G401.6 (cell line): ENCODE measurements at regions not wholly inside any gene's neighbourhood (a gene's known extent, or its start where the extent isn't known, plus 50 kb on each side); places are given as distances from the start of the nearest gene placed in this dataset.
"Not testable (repeated sequence)": the region's sequence is repeated elsewhere in the genome, so short reads cannot be mapped to it uniquely, and the experiment has no call there.

ENCODE experiments used
- FAIRE-seq: peaks from 2 replicates; lab custom pipeline; 2012; peaks lifted over from hg19 to GRCh38; lab: Jason Lieb, UNC

DNA sequence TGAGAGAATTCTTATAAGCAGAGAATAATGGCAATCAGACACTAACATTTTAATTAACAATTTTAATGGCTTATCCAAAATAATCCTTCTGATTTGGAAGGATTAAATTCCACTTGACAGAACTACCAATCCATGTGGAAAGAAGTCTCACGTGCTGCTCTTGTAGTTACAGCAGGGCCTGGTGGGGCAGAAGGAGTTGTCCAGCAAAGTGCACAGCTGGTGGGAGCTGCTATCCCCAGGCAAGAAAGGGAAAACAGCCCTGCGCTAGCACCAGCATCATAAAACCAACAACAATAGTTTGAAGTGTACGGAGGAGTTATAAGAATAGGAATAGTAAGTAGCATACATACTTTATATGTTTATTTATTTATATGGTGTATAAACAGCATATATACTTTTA is 127.4 kb upstream of the TRIM2 start:
- no peak for FAIRE-seq

DNA sequence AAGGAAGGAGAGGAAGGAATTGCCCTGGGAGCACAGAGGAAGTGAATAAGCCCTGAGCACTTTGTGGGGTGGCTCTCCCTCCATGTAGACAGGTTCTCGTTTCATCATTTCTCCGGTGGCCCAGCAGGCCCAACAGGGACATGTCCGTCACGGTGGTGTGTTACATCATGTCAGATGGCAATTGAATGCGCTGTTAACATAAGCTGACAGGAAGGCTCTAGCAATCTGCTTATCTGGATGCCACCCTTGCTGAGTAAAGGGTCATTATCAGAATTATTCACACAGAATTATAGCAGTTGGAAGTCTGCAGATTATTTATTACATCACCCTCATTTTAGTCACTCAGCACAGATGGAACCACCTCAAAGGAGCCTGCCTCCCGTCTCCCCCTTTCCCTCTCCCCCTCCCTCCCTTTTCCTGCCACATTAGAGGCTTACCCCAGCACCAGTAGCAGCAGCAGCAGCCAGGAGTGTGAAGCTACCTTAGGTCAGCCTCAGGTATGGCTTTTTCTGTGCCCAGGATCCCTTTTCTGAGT is 124.3 kb upstream of the TRIM2 start:
- no peak for FAIRE-seq

DNA sequence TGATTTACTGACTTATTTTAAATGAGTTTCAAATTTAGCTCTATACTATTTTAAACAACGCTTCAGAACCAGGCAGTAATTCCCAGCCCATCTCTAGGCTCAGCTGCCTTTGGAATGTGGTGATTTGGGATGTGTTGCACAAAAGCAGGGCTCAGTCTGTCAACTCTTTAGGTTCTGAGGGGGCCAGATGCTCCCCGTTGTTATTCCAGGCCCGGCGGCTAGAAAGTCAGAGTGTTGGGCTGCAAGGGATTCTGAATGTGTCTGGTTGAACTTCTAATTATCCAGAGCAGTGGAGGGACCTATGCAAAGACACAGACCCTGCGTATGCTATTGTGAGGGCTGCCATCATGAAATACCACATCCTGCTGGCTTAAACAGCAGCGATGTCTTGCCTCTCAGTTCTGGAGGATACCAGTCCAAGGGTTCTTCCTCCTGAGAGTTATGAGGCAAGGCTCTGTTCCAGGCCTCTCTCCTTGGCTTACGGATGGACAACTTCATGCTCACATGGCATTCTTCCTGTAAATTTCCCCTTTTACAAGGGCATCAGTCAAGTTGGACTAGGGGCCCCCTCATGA is 123.2 kb upstream of the TRIM2 start:
- FAIRE-seq: no peak

DNA sequence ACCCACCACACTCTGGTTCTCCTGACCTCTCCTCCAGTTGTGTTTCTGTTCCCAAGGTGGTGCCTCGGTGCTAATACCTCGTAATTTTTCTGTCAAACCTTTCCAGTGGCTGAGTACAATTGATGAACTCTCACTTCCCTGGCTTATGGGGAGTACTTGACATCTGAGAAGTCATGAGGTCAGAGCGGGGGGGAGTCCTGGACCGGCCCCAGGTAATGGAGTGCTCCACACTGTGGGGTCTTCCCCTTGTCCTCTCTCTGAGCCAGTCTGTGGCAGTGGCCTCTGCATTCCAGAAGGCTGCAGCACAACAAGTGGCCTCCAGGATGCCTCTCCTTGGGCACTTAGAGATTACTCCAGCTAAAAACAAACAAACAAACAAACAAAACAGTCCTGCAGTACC is 122.5 kb upstream of the TRIM2 start:
- no peak for FAIRE-seq

DNA sequence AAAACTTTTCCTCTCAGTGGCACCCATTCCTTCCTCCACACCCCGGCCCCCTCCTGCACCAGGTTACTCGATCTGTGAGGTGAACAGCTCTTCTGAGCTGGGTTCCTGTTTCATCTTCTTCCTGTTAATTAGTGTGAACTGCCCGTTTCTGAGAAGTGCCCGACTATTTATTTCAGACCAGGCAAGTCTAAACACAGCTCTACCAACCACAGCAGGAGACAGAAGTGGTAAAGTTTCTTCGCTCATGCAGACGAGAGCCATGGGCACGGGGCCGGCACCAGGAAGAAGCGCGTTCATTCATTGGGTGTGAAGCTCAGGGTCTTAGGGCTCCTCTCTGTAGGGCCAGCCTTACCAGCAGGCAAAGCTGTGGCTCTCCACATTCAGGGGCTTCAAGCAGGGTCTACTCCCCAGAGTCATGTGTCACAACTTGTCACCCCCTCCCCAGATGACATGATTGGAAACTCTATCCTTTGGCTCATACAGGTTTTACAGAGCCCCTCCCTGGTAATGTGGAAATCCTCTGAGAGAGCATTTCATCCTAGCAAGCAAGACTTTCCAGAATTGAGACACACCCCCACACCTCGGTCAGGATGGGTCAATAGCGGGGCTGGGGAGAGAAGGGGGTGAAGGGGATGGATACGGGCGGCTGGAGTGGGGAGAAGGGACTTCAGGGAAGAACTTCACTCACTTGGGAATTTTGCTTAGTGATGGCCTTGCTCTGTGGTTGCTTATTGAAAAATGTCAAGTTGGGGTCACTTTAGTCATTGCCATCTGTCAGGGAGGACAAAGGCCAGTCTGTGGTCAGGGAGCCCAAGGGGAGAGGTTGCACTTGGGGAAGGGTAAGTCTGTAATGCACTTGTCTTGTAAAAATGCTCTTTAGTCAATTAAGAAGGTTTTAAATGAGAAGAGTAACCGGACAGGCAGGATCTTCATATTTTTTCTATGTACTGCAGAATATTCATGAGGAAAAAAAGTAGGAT is 121.6 kb upstream of the TRIM2 start:
- FAIRE-seq: no peak

DNA sequence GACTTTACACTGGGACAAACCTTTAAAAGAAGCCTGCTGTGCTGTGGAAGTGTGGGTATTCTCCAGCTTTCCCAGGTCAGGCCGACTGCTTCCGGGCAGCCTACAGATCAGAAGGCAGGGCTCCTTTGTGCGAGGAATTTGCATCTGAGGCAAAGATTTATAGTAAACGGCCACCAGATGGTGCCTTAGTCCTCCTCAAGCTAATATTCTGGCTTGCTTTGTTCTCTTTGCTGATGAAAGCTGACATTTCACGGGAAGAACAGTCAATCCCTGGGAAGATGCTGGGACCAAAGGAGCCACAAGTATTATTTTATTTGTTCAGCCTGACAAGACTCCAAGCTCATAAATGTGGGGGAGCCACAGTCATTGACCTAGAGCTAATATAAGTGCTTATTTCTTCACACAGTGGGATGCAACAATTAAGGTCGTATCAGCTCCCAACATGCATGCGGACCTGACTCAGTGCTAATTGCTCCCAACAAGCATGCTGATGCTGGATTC is 120.7 kb upstream of the TRIM2 start:
- FAIRE-seq: peak; percentile 6

DNA sequence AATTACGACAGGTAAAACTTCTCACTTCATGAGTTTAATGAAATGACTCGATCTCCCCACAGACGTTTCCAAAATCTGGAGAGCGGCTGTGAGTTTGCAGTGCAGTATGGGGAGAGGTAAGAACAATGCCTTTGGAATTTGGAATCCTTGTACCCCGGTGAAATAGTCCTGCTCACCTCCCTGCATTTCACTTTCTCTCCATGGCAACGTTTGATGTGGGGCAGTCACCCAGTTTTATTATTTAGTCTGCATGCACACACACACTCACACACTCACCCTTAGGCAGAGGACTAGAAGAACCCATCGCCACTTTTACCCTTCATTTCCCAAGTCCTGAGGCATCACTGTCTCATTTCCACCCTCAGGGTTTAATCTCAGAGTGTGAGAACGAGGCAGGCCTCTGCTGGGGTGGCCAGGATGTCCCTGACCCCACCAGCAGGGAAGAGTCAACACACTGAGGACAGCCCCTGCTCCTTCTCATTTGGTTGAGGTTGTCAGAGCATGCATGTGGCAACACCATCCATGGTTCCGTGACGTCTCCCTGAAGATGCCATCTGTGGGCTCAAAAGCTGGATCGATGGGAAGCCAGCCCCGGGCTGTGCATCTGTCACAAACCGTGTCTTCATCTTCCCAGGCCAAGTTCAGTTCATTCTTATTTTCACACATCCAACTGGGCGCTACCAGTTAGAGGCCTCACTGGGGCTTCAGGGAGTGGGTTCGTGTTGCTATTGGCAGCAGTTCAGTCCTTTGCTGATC is 119.8 kb upstream of the TRIM2 start:
- no peak for FAIRE-seq

DNA sequence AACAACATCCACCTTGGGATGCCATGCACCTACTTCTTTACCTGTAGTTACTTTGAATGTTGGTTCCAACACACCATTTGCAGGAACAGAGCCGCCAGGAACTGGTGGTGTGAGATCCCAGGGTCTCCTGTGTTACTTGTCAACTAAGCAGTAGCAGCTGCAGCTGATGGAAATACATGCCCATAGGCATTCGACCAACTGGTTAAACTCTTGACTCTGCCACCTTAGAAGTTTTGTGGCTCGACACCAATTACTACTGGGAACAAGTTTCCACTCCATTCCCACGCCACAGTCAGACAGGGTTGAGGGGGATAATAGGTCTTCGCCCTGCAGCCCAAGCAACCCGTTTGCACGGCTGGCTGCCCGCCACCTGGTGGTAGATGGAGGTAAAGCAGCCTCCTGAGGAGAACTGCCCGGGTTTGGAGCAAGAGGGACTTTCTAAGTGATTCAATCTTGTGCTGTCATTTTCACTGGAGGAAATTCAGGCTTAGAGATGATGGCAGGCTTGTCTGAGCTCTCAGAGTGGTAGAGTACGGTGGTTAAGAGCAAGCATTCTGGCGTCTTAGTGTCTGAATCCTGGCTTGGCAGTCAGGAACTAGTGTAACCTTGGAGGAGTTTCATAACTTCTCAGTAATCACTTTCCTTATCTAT is 119.1 kb upstream of the TRIM2 start:
- FAIRE-seq: no peak

DNA sequence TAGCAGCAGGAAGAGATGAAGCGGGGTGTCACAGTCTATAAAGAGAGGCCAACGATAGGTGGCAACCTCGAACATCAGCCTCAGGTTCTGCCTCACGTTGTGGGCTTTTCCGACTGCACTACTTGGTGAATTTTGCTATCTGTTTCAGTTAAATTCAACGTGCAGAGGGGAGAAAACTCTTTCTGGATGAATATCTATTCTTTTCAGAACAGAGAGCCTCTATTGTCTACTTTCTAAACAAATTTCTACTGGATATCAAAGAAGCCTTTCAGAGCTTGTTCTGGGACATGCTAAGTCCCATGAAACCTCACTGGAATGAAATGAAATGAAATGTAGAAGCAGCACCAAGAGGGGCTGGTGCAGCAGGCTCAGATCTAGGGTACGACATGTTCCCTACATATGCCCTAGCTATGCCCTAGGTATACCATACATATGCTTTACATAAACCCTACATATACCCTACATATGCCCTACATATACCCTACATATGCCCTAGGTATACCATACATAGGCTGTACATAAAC is 116.5 kb upstream of the TRIM2 start:
- no peak for FAIRE-seq

DNA sequence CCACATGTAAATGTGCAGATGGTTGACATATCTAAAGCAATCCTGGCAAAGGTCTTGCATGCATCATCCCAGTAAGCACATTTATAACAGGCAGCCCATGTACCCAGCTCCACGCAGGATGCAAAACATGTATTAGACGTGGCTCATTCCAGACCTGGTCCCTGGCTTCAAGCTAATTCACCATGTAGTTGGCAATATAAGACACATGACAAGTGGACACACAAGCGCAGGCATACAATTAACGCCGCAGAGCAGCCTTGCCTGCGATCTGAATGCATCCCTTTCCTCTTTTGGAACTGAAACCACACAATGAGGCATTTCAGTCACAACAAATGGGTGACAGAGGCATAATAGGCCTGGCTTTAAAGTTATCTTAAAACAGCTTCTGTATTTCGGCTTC is 114.5 kb upstream of the TRIM2 start:
- FAIRE-seq: no peak

DNA sequence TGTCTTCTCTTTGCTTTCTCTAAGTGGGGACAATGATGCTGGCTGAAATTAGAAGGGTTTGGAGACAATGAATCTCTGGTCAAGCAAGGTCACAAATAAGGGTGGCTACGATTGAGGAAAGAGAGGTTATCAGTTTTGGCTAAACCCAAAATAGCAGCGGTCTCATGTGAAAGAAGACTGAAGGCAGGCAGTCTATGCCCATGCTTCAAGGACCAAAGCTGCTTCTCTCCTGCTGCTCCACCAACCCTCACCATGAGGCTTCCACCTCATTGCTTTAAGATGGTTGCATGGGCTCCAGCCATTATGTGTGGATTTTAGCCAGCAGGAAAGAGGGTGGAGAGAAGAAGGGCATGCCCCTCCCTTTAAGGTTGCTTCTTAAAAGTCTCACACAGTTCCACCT is 114.1 kb upstream of the TRIM2 start:
- FAIRE-seq: no peak

DNA sequence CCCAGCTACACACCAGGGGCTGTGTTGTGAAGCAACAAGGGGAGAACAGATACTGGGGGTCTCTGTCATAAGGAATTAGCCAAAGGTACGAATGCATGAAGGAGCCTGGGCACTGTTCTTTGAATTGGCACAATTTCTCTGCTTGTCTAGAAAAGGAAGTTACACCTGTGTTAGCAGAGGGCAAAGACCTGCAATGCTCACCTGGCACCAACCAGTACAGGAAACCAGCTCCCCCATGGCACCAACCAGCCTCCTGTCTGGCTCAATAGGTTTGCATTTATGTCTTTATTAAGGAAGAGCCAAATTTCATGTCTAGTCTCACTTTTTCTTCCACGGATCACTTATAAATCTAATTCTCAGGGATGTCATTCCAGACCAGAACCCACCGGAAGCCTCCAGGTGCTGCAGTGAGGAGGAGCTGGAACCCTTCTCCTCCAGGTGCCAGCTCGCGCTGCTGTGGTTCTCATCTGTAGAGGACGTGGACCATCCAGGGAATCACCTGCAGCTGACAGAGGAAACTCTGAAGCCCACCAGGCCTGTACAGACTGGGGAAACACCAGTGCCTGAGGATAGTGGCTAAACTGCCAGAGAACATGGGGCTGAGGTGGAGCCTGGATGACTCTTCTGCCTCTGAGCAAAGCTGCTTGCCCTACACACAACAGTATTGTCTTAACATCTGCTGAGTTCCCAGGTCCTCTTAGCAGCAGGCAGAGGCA is 113.4 kb upstream of the TRIM2 start:
- FAIRE-seq: no peak

DNA sequence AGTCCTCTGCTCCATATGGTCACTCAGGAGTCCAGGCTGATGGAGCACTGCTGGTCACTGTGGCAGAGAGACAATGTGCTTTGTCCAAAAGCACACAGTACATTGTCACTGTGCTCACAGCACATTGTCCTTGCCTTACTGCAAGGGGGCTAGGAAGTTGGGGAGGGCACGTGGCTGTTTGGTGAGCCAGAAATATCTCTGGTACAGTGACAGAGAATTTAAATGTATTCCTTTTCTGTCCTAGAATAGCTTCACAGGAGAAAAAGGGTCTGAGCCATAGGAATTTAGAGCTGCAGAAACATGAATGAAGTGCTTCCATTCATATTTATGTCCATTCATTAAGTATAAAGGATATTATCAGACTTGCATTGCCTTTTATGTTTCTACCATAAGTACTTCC is 110.8 kb upstream of the TRIM2 start:
- FAIRE-seq: no peak

DNA sequence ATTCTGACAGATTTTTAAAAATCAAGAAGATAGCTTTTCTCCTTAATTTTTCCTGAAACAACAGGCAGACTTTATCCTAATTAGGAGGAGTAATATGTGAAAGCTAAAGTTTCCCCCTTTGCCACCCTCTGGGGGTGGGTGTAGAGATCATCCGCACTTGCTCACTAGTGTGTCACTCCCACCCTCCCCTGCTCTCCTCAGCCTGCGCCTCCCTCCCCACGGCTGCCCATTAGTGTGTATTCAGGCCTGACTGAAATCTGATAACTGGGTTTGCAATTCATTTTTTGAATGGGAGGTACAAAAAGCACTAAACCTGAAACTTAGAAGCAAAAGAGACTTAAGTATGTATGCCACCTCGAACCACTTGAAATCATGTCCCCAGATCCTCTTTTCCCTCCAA is 110.4 kb upstream of the TRIM2 start:
- no peak for FAIRE-seq

DNA sequence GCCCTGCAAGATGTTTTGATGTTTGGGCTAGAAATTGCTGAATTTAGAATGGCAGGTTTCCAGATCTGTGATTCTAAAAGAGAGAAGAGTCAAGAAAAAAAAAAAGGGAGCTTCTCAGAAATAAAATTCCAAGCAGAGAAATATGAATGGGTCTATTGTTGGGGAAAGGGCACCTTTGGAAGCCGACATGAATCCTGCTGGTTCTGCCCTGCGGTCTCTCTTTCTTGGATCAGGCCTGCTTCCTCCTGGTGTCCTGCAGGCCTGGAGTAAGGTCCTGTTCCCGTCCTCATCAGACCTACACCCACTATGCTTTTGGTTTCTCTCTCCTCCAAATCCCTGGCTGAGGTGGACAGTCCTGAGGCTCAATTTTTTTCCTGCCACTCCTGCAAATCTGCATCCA is 109.8 kb upstream of the TRIM2 start:
- no peak for FAIRE-seq

DNA sequence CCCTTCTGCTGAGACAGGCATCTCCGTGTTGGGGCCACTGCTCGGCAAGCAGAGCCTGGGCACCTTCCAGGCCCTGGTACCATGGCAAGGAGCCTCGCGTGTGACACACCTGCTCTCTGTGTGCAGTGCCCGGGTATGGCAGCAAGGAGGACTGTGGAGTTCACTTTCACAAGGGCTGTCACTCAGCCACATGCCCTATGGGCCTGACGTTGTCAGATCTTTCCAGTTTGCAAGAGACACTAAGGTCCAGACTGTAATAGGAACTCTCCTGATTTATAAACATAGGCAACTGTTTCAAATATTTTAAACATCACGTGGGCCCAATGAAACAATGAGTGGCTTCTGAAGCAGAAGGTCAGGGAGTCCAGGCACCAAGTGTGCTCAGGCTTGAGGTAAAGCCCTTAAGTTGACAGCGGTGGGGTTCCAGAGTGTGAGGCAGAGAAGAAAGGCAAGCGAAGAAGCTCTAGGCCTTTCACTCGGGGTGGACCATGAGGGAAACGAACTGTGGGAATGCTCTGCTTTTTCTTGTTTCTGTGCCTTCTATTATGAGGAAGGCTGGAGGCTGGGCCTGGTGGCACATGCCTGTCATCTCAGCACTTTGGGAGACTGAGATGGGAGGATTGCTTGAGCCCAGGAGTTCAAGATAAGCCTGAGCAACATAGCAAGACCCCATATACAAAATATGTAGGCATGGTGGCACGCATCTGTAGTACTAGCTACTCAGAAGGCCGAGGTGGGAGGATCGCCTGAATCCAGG is 108.6 kb upstream of the TRIM2 start:
- FAIRE-seq: no peak

DNA sequence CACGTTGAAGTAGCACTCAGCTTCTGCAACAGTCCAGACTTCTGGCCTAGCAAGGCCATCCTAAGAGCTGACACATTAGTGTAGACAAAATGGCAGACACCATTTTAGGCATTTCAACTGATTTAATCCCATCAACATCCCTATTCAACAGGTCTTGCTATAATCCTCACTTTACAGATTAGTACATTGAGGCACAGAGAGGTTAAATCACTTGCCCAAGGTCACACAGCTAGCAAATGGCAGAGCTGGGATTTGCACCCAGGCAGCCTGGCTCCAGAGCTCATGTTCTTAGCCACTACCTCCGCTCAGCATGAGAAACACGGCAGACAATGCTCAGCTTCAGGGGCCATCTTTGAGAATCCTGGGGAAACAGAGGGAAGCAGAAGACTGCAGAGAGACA is 107.9 kb upstream of the TRIM2 start:
- no peak for FAIRE-seq

DNA sequence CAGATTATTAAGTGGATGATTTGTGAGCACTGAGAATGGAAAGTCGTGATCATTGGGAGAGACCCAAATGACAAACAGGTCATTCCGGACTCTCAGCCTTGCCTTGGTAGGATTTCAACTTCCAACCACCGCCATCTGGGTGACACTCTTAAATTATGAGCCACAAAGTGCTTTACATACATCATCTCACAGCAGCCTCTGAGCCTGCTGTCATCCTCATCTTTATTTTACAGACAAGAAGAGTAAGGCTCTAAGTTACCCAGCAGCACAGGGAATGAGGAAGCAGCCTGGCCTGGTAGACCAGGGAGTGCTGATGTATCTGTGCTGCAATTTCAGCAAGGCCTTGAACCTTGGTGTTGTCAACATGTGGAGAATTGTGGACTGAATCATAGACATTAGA is 105.8 kb upstream of the TRIM2 start:
- no peak for FAIRE-seq

DNA sequence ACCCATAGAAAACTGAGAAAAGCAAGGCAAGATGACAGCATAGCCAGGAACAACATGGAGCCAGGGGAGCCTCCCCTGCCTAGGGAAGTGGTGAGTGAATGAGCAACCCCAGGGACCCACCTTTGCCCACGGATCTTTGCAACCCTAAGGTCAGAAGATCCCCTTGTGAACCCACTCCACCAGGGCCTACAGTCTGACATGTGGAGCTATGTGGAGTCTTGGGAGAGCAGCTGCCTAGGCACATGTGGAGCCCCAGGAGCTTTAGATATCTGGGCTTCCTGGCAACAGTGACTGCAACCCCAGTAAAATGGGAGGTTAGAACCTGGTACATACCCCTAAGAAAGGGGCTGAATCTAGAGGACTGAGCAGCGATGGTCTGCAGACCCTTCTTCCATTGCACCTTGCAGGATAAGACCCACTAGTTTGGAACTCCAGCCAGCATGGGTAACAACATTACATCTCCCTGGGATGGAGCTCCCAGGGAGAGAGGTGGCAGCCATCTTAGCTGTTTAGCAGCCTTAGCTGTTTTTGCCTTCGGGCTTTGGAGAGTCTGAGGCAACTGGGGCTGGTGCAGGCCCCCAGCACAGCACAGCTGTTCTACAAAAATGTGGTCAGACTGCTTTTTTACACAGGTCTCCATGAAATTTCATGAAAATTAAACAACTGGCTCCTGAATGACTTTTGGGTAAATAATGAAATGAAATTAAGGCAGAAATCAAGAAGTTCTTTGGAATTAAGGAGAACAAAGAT is 104.7 kb upstream of the TRIM2 start:
- no peak for FAIRE-seq

DNA sequence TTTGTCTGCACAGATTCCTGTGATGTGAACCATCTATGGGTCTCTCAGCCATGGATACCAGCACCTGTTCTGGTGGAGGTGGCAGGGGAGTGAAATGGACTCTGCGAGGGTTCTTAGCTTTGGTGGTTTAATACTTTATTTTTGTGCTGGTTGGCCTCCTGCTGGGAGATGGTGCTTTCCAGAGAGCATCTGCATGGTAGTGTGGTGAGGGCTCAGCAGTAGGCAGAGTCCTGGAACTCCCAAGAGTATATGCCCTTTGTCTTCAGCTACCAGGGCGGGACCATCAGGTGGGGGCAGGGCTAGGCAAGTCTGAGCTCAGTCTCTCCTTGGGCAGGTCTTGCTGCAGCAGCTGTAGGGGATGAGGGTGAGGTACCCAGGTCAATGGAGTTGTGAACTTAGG is 97.5 kb upstream of the TRIM2 start:
- not testable (repeated sequence) for FAIRE-seq
